Lung (tissue), 11 donors: ENCODE measurements at regions not wholly inside any gene's neighbourhood (a gene's known extent, or its start where the extent isn't known, plus 50 kb on each side); places are given as distances from the start of the nearest gene placed in this dataset.

Source experiments
- ATAC-seq: fragments of 200-7000 bp; cut with Tn5 transposase; one replicate; pipeline ENCODE4 v1.9.1; 2020; ENCODE audit warnings: moderate number of reproducible peaks; ENCODE audit not compliant: insufficient read depth, low FRiP score
- DNase-seq, 3 donors: peaks; one replicate each; pipeline ENCODE4 v3.0.0-alpha.2; 2013 to 2017
- H3K27ac ChIP-seq, 2 donors: one replicate each; pipeline ENCODE4 v1.5.1; 2013; ENCODE audit warnings: mild to moderate bottlenecking in 2 of 2, moderate library complexity in 2 of 2, control low read depth in 1 of 2, inconsistent platforms in 1 of 2, low read depth in 1 of 2, low read length in 1 of 2
- H3K27me3 ChIP-seq, 3 donors: one replicate each; pipeline ENCODE4 v1.5.1; 2013; ENCODE audit warnings: low read length in 2 of 3; ENCODE audit not compliant: control insufficient read depth in 3 of 3, insufficient read depth in 3 of 3
- H3K36me3 ChIP-seq, 4 donors: one replicate each; pipeline ENCODE4 v1.5.1; 2013; ENCODE audit warnings: low read length in 4 of 4, mild to moderate bottlenecking in 1 of 4, moderate library complexity in 1 of 4; ENCODE audit not compliant: control insufficient read depth in 4 of 4, insufficient read depth in 4 of 4
- H3K4me1 ChIP-seq, 5 donors: one replicate each; pipeline ENCODE4 v1.5.1; 2013; ENCODE audit warnings: low read length in 5 of 5, mild to moderate bottlenecking in 2 of 5, moderate library complexity in 1 of 5; ENCODE audit not compliant: control insufficient read depth in 5 of 5, insufficient read depth in 5 of 5
- H3K4me3 ChIP-seq: one replicate; pipeline ENCODE4 v1.5.1; 2013; ENCODE audit warnings: mild to moderate bottlenecking, control low read depth, moderate library complexity
- H3K9ac ChIP-seq, 2 donors: one replicate each; pipeline ENCODE4 v1.5.1; 2013; ENCODE audit warnings: low read length in 2 of 2, control low read depth in 1 of 2; ENCODE audit not compliant: insufficient read depth in 1 of 2
- H3K9me3 ChIP-seq, 4 donors: one replicate each; pipeline ENCODE4 v1.5.1; 2013; ENCODE audit warnings: low read length in 3 of 4, mild to moderate bottlenecking in 1 of 4, moderate library complexity in 1 of 4; ENCODE audit not compliant: control insufficient read depth in 4 of 4, insufficient read depth in 3 of 4
- WGBS, 2 donors: extraction: QIAGEN DNeasy Blood & Tissue Kit; methylation state at CpG; one replicate each; pipeline ENCODE4 v1.1.7; 2013; 5-methylcytosine and 5-hydroxymethylcytosine counted together
- TF ChIP-seq, protein P1 (sequence below): IDR thresholded peaks from 2 replicates; pipeline ENCODE4 v1.5.1; 2012; ENCODE audit warnings: mild to moderate bottlenecking; ENCODE audit errors: control extremely low read depth, extremely low read depth
- donor health status: control.
- donor health status: control.
- donor health status: Bipolar disorder and iron deficiency.
- donor health status: healthy.
- donor health status: DM: yes; HTN: yes; CAD: no.

DNA sequence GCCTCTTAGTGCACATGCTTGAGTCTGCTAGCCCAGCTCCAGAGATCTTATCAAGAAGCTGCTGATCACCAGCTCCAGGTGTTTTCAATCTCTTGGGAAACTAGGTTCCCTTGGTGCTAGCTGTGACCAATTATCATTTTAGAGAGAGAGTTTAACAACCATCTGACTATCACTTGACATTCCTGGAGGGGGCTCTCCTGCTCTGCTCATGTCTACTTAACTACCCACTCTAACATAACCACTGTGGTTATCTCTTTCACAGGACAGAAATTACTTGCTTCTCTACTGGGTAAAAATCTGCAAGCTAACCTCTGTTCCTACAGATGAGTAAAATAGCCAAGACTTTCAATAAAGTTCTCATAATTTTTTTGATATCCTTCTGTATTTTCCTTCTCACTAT, 823.4 kb upstream of the GJE1 start:
- H3K4me1 ChIP-seq, result peaks cover 0 to under 1% (median 0%) of the 10 kb centered on the region in 5 donors
- H3K27ac ChIP-seq, result no peak overlapping the region
- DNase-seq, result no peak
- no peak for ATAC-seq
- H3K27me3 ChIP-seq, result no peaks in the 10 kb centered on the region
- no peaks in the 10 kb centered on the region for H3K36me3 ChIP-seq
- TF ChIP-seq, protein P1, sequence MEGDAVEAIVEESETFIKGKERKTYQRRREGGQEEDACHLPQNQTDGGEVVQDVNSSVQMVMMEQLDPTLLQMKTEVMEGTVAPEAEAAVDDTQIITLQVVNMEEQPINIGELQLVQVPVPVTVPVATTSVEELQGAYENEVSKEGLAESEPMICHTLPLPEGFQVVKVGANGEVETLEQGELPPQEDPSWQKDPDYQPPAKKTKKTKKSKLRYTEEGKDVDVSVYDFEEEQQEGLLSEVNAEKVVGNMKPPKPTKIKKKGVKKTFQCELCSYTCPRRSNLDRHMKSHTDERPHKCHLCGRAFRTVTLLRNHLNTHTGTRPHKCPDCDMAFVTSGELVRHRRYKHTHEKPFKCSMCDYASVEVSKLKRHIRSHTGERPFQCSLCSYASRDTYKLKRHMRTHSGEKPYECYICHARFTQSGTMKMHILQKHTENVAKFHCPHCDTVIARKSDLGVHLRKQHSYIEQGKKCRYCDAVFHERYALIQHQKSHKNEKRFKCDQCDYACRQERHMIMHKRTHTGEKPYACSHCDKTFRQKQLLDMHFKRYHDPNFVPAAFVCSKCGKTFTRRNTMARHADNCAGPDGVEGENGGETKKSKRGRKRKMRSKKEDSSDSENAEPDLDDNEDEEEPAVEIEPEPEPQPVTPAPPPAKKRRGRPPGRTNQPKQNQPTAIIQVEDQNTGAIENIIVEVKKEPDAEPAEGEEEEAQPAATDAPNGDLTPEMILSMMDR, result no peak
- H3K9me3 ChIP-seq, result no peaks in the 10 kb centered on the region
- H3K4me3 ChIP-seq, result no peak overlapping the region
- H3K9ac ChIP-seq, result no peak overlapping the region

GRCh38 chr6:141307309-141307998, 825.3 kb upstream of the GJE1 start:
- Histone ChIP-seq H3K27ac (no peak overlapping the region), H3K9me3 (no peaks in the 10 kb centered on the region), H3K4me1 (no peaks in the 10 kb centered on the region), H3K36me3 (no peaks in the 10 kb centered on the region), H3K9ac (no peak overlapping the region), H3K4me3 (no peak overlapping the region), H3K27me3 (no peaks in the 10 kb centered on the region)
- TF ChIP-seq, protein P1, result no peak
- ATAC-seq (no peak), DNase-seq (no peak)
- 84 to 87% methylated on average over 3 of the region's 3 CpGs for WGBS, 2 donors

DNA sequence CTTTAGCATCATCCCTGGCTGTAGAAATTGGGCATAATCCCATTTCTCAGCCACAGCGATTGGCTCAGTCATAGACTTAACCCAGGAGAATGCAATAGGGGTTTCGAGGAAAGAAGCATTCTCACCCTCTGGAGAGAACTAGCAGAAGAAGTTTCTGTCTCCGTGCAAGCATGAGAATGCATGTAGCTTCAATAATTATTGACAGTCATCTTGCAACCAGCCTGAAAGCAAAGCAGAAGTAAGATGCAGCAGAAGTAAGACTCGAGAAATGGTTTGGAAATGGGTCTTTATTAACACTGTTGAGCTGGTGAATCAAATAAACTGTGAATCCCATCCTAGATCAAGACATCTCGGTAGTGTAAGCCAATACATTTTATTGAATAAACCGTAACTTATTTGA, 828.8 kb upstream of the GJE1 start:
- 90 to 93% methylated on average over 6 of the region's 6 CpGs for WGBS, 2 donors

More for the DNA sequence above, 828.8 kb upstream of the GJE1 start:
- ATAC-seq (no peak), DNase-seq (no peak)
- no peaks in the 10 kb centered on the region for H3K27me3 ChIP-seq
- no peaks in the 10 kb centered on the region for H3K9me3 ChIP-seq
- H3K4me1 ChIP-seq, result no peaks in the 10 kb centered on the region
- H3K4me3 ChIP-seq, result no peak overlapping the region
- H3K9ac ChIP-seq, result no peak overlapping the region
- no peak overlapping the region for H3K27ac ChIP-seq
- TF ChIP-seq, protein P1, result no peak
- H3K36me3 ChIP-seq, result no peaks in the 10 kb centered on the region
